HepG2 (cell line): ENCODE measurements at regions not wholly inside any gene's neighbourhood (a gene's known extent, or its start where the extent isn't known, plus 50 kb on each side); places are given as distances from the start of the nearest gene placed in this dataset.

Experiments
- ATAC-seq: fragments of 200-7000 bp; cut with Tn5 transposase; 3 replicates; pipeline ENCODE4 v1.9.1; 2020; ENCODE audit warnings: mild to moderate bottlenecking, moderate library complexity
- BruUV-seq: library from RNA; stranded (reverse); fragments of 400-500 nt; replicated peaks from 2 replicates; lab custom pipeline; 2021; lab: Mats Ljungman, UMichigan
- CTCF ChIA-PET: fragments of 300-600 bp; formaldehyde crosslinking; extraction: SDS; loops from one replicate; lab custom pipeline; 2021; ENCODE audit warnings: low total read pairs, inconsistent platforms, low intra/inter-chr PET ratio; lab: Yijun Ruan, JAX
- POLR2A ChIA-PET: fragments of 350-600 bp; sonication (Branson Sonifier 250); formaldehyde crosslinking; loops from one replicate; lab custom pipeline; 2020; ENCODE audit warnings: antibody characterized with exemption, inconsistent platforms; lab: Yijun Ruan, JAX
- DNase-seq: peaks from one replicate; pipeline ENCODE4 v3.0.0-alpha.2; 2015; ENCODE audit warnings: low spot score
- FAIRE-seq: peaks from 3 replicates; lab custom pipeline; 2011; peaks lifted over from hg19 to GRCh38; lab: Jason Lieb, UNC
- H2AFZ ChIP-seq: one replicate; pipeline ENCODE4 v1.6.1; 2011; ENCODE audit warnings: low read length, inconsistent platforms
- H3K27ac ChIP-seq: fragments of 300-600 bp; 3 replicates; pipeline ENCODE4 v1.8.0; 2011; ENCODE audit warnings: mixed run types, mild to moderate bottlenecking, mixed read lengths, low read length, inconsistent platforms; ENCODE audit not compliant: insufficient read depth; ENCODE audit errors: extremely low read length
- H3K27me3 ChIP-seq, 2 experiments: fragments of 200-600 bp in 1 of 2; 2 replicates in 1 of 2; 3 replicates in 1 of 2; pipeline versions ENCODE4 v1.6.0 to v1.8.0; 2011; ENCODE audit warnings: low read length in 2 of 2, mild to moderate bottlenecking in 2 of 2, moderate library complexity in 2 of 2, inconsistent platforms in 1 of 2; ENCODE audit not compliant: insufficient read depth in 2 of 2, control insufficient read depth in 1 of 2
- H3K36me3 ChIP-seq, 2 experiments: fragments of 200-600 bp in 1 of 2; replicated peaks in 1 of 2; 2 replicates in 1 of 2; 3 replicates in 1 of 2; pipeline versions ENCODE4 v1.5.1 to v1.8.0; 2011; ENCODE audit warnings: low read length in 2 of 2, inconsistent platforms in 1 of 2; ENCODE audit not compliant: insufficient read depth in 2 of 2, control insufficient read depth in 1 of 2
- H3K4me1 ChIP-seq: 2 replicates; pipeline ENCODE4 v1.5.1; 2012; ENCODE audit warnings: low read length, inconsistent platforms; ENCODE audit not compliant: insufficient read depth
- H3K4me2 ChIP-seq: 2 replicates; pipeline ENCODE4 v1.6.0; 2011; ENCODE audit warnings: low read depth, low read length, inconsistent platforms
- H3K4me3 ChIP-seq, 3 experiments: fragments of 200-600 bp in 1 of 3; sonication (generic), shearing (Covaris generic) in 1 of 3; replicated peaks in 1 of 3; 2 replicates each; pipeline ENCODE4 v1.5.1; 2011 to 2016; ENCODE audit warnings: low read length in 3 of 3, inconsistent platforms in 2 of 3, low read depth in 2 of 3, mild to moderate bottlenecking in 2 of 3, control low read depth in 1 of 3, mixed read lengths in 1 of 3; ENCODE audit not compliant: insufficient read depth in 1 of 3
- H3K79me2 ChIP-seq: one replicate; pipeline ENCODE4 v1.6.1; 2011; ENCODE audit warnings: low read length, inconsistent platforms; ENCODE audit not compliant: insufficient read depth
- H3K9ac ChIP-seq: 2 replicates; pipeline ENCODE4 v1.6.0; 2011; ENCODE audit warnings: mild to moderate bottlenecking, low read depth, low read length, inconsistent platforms; ENCODE audit not compliant: insufficient read depth
- H3K9me3 ChIP-seq: 2 replicates; pipeline ENCODE4 v1.5.1; 2012; ENCODE audit warnings: mild to moderate bottlenecking, low read length
- H4K20me1 ChIP-seq: 2 replicates; pipeline ENCODE4 v1.6.0; 2011; ENCODE audit warnings: inconsistent platforms, mild to moderate bottlenecking, low read length, moderate library complexity; ENCODE audit not compliant: insufficient read depth
- AGO1 ChIP-seq: fragments of 200-400 bp; formaldehyde crosslinking; IDR thresholded peaks from 2 replicates; pipeline ENCODE4 v1.6.1; 2017; ENCODE audit warnings: mild to moderate bottlenecking, low read depth, low read length, moderate library complexity; ENCODE audit not compliant: poor library complexity, severe bottlenecking
- FOXA1 ChIP-seq, 2 experiments: fragments of 450-650 bp in 1 of 2; sonication (generic) in 1 of 2; formaldehyde crosslinking in 1 of 2; IDR thresholded peaks; 2 replicates each; pipeline versions ENCODE4 v1.4.0 to v1.6.1; 2016 to 2020; ENCODE audit warnings: missing genetic modification reagents in 1 of 2
- KIAA2018 ChIP-seq: sonication (generic); formaldehyde crosslinking; IDR thresholded peaks from 2 replicates; pipeline ENCODE4 v1.5.0; 2020; ENCODE audit warnings: mild to moderate bottlenecking, missing genetic modification reagents, borderline replicate concordance
- ZBTB21 ChIP-seq: sonication (generic); formaldehyde crosslinking; IDR thresholded peaks from 2 replicates; pipeline ENCODE4 v1.4.0; 2020; ENCODE audit warnings: missing genetic modification reagents
- ZFX ChIP-seq: sonication (generic); formaldehyde crosslinking; IDR thresholded peaks from 2 replicates; pipeline ENCODE4 v1.4.0; 2020; ENCODE audit warnings: mild to moderate bottlenecking, low read depth, missing genetic modification reagents, moderate library complexity
- ZNF501 ChIP-seq: sonication (generic); formaldehyde crosslinking; IDR thresholded peaks from 2 replicates; pipeline ENCODE4 v1.5.1; 2020; ENCODE audit warnings: mild to moderate bottlenecking, moderate library complexity, missing genetic modification reagents
- ZNF7 ChIP-seq: IDR thresholded peaks from 2 replicates; pipeline ENCODE4 v1.6.1; 2016; ENCODE audit warnings: missing biosample characterization, missing genetic modification reagents
- WGBS: methylation state at CpG from one replicate; pipeline ENCODE4 v1.1.6; 2017; ENCODE audit warnings: low lambda C conversion rate; 5-methylcytosine and 5-hydroxymethylcytosine counted together
- in situ Hi-C: cut with HindIII; loops from 2 replicates; pipeline ENCODE4 v1.10.0; 2017; ENCODE audit warnings: low pct_unique_long_range_greater_than_20kb; ENCODE audit not compliant: extremely low pct_ligation_motif_present
- intact Hi-C: fragments of 100-400 bp; cut with micrococcal nuclease; formaldehyde crosslinking; loops from one replicate; pipeline ENCODE4 v1.10.0; 2022; ENCODE audit not compliant: unreplicated experiment
- TF ChIP-seq, protein P1 (sequence below): sonication (generic); formaldehyde crosslinking; IDR thresholded peaks from 2 replicates; pipeline ENCODE4 v1.5.0; 2020; ENCODE audit warnings: missing genetic modification reagents

GRCh38 chr4:129326571-129327460, 230.9 kb downstream of the C4orf33 start:
- in situ Hi-C loops (no loop called here), intact Hi-C loops (no loop called here)
- Histone ChIP-seq H3K4me1 (no peaks in the 10 kb centered on the region), H3K9me3 (no peaks in the 10 kb centered on the region), H2AFZ (no peak overlapping the region), H4K20me1 (no peaks in the 10 kb centered on the region), H3K36me3 (no peaks in the 10 kb centered on the region), H3K4me3 (no peak overlapping the region), H3K27ac (no peak overlapping the region), H3K4me2 (no peak overlapping the region), H3K27me3 (no peaks in the 10 kb centered on the region), H3K79me2 (no peaks in the 10 kb centered on the region), H3K9ac (no peak overlapping the region)
- ChIA-PET POLR2A (no interaction called here), CTCF (no interaction called here)
- no TSS peak for BruUV-seq
- DNase-seq (no peak), FAIRE-seq (no peak), ATAC-seq (no peak)
- WGBS = 16% methylated on average over 7 of the region's 7 CpGs
- TF ChIP-seq, protein P1, sequence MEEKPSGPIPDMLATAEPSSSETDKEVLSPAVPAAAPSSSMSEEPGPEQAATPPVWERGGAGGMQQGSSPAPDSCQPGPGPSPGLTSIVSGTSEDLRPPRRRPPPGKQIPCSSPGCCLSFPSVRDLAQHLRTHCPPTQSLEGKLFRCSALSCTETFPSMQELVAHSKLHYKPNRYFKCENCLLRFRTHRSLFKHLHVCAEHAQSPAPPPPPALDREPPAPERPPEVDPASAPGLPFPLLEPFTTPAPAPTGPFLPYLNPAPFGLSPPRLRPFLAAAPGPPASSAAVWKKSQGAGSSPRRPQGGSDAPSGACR = no peak
- TF ChIP-seq ZBTB21 (CRISPR knock-in tag) (no peak), ZNF7 (CRISPR knock-in tag) (no peak), FOXA1 (IDR thresholded peaks at IDR 0.05) (no peak), FOXA1 (CRISPR knock-in tag; IDR thresholded peaks at IDR 0.05) (no peak), ZFX (no peak), ZNF501 (CRISPR knock-in tag) (no peak), AGO1 (no peak)

DNA sequence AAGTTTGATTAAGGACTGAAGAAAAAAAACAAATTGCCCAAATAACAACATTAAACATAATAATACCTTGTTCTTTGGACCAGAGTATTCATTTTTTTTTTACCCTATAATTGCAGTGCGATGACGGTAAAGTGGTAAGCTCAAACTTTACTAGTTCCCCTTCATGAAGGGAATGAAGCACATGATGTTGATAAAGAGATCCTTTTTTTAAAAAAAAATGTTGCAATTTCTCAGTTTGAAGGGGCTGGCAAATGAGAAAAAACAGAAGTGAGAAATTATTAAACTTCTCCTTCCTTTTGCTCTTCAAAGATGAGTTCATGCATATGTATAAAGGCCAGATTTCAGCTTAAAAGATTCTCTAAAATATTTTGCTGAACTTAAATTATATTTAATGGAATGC, 231.7 kb downstream of the C4orf33 start:
- H4K20me1 ChIP-seq = no peaks in the 10 kb centered on the region
- H3K79me2 ChIP-seq = no peaks in the 10 kb centered on the region
- H3K4me2 ChIP-seq = no peak overlapping the region
- in situ Hi-C loops (no loop called here), intact Hi-C loops (no loop called here)
- no peak for FAIRE-seq
- CTCF ChIA-PET = no interaction called here
- H2AFZ ChIP-seq = no peak overlapping the region
- H3K9ac ChIP-seq = no peak overlapping the region
- no peaks in the 10 kb centered on the region for H3K4me1 ChIP-seq
- no peaks in the 10 kb centered on the region for H3K9me3 ChIP-seq
- no TSS peak for BruUV-seq
- no peak for DNase-seq
- H3K27me3 ChIP-seq = no peaks in the 10 kb centered on the region
- no peaks in the 10 kb centered on the region for H3K36me3 ChIP-seq
- WGBS = 0% methylated on average over 2 of the region's 2 CpGs
- no peak overlapping the region for H3K27ac ChIP-seq
- POLR2A ChIA-PET = no interaction called here
- ATAC-seq = no peak
- H3K4me3 ChIP-seq = no peak overlapping the region
- TF ChIP-seq KIAA2018 (CRISPR knock-in tag) = no peak
